Anterior cingulate cortex (tissue), 58 donors: ENCODE measurements at regions not wholly inside any gene's neighbourhood (a gene's known extent, or its start where the extent isn't known, plus 50 kb on each side); places are given as distances from the start of the nearest gene placed in this dataset.

Source experiments
- DNase-seq, 58 donors: peaks; one replicate each; lab custom pipeline; 2025; lab: John Stamatoyannopoulos, UW

DNA sequence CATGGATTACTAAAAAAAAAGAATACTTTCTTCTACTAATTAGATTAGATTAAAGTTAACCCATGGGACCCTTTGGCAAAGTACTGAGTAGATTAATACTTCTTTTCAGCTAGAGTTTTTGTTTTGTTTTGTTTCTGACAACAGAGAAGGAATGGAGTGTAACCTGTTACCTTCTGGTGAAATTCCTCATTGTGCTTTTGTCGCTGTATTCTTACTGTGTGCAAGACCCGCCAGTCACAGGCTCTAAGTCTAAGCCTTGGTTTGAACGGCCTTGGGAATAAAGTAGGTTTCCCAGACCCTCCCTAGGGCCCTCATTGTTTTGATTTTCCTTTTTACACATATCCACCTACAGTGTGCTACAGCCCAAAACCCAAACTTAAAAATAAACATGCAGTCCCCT, 171.1 kb upstream of the IL12A start:
- DNase-seq: no peak

DNA sequence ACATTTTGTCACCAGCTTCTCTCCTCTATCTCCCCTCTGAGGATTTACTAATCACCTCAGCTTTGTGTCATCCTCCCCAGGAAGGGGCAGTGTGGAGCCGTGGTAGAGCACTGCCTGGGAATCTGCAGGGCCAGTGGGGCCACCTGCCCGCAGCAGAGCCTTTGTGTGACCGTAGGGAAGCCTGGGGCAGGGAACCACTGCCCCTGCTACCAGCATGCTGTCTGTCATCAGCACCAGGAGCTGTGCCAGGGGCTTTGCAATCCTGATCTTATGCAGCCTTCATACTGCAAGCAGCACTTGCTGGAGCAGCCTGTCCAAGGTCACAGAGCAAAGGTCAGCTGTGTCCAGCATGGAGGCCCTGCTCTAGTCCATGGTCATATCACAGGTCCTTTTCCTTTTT, 170.2 kb upstream of the IL12A start:
- peak in 15 of 58 donors; percentile 8 to 62 (median 33) for DNase-seq

DNA sequence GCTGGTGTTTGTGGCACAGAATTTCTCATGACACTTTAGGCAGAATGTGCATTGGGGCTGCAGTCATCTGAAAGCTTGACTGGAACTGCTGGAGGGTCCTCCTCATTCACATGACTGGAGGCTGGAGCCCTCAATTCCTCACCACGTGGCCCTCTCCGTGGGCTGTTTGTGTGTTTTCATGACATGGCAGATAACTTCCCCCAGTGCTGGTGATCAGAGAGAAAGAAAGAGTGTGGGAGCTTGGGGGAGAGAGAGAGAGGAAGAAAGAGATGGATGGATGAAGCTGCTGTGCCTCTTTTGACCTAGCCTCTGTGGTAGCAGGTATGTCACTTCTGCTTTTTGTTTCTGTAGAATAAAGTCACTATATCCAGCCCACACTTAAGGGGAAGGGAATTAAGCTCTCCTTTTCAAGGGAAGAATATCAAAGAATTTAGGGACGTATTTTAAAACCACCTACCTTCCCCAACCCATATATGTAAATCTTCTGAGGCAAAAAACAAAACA, 169.6 kb upstream of the IL12A start:
- DNase-seq: no peak

DNA sequence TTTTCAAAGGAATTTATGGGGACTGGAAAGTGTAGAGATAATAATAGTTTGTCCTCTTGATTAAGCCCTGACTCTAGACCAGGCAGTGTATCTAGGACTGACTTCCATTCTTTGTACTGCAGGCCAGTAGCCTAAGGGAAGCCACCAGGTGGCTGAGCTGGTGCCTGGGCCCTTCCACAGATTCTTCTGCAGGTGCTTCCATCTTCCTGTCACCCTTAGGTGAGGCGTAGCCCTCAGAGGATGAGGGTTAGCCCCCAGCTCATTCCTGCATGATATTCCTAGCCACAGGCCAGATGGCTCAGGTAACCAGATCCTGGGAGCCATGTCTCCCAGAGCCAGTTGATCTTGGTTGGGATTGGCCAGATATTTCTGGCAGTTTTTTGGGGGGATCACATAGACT, 169.0 kb upstream of the IL12A start:
- no peak for DNase-seq

DNA sequence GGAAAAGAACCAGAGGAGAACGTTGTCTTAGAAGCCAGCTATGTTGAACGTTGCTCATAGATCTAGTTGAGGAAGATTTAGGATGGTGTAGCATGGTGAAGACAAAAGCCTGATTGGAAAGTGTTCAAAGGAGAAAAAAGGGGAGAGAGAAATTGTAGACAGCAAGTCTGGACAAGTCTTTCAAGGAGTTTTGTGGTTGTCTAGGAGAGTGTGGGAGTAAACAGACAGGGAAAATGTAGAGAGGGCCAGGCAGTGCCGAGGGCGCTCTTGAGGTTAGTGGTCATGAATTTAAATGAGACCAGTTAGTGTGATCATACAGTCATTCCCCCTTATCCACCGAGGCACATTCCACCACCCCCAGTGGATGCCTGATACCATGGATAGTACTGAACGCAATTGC, 167.5 kb upstream of the IL12A start:
- DNase-seq: no peak

DNA sequence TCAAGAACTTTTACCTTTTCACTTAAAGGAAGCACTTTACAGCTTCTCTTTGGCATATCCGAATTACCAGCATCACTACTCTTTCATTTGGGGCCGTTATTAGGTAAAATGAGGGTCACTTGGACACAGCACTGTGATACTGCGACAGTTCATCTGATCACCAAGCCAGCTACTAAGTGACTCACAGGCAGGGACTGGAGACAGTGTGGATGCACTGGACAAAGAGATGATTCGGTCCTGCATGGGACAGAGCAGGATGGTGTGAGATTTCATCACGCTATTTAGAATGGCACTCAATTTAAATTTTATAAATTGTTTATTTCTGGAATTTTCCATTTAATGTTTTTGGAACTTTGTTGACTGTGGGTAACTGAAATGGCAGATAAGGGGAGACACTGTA, 166.9 kb upstream of the IL12A start:
- peak in 2 of 58 donors; percentile 19 to 26 for DNase-seq

DNA sequence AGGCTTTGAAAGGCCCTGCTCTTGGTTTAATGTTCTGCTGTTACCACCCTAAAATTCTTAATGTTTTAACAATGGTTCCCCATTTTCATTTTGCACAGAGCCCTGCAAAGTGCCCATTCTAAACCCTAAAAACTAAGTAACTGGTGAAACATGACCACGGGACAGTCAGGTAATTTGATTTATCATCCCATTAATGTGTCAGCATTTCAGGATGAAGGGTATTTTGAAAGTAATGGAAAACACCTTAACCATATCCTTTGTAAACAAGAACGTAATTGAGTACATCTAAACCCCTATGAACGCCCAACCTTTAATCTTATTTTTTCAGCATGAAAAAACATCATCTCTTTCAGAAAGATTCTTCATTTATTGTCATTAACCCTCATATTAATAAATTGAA, 164.9 kb upstream of the IL12A start:
- no peak for DNase-seq

DNA sequence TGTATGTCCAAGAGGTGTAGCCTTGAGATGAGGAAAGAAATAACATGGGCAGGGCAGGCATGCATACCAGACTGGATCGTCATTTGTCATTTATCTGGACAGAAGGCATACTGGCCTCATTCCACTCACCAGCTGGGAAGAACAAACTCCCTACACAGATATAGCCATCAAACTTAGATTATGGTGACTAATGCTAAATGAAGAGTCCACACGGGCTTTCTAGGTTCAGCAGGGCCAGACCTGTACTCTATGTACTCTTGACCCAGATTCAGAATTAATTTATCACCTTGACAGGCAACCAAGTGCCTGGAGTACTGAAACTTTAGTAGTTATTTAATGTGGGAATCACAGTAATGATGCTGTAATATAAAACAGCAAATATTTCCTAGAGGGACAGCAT, 164.3 kb upstream of the IL12A start:
- DNase-seq: no peak

DNA sequence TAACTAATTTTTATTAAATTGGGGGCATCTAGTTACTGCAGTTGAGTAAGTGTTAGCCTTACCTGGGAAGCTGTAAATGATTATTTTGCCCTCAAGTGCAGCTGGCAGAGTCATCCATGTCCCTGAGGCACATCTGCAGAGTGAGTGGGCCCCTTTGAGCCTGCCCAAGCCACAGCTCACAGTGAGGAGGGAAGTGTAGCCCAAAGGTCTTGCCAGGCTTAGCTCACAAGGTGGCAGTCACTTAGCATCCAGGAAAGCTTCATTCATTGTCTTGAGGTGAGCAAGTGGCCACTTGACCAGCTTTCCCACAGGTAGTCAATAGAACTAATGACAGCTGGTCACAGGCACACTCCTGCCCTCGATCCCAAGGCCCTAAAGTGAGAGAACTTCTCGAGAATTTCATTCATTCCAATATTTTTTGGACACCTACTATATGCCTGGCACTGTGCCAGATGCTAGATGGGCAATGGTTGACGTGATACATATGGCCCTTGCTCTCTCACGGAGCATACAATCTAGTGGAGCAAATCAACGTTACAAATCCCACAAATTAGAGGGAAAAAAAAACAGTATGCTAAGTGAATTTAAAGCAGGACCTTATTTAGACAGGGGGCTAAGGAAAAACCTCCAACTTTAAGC, 163.3 kb upstream of the IL12A start:
- peak in 1 of 58 donors; percentile 33 for DNase-seq

DNA sequence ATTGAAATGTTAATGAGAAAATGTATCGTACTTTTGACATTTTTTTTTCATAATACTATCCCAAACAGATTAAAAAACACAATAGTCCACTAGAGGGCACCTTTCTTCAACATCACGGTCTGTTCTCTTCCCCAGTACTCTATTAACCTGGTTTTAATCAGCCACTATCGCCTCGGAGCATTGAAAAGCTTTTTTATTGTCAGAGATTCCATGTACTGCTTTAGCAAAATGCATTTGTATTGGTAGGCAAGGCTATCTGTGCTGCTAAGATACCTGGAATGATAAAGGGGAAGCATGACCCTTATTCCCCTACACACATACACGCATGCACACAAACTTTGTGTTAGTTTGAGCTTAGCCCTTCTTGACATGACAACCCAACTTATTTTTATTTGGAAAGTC, 160.1 kb upstream of the IL12A start:
- DNase-seq: peak in 1 of 58 donors; percentile 39

DNA sequence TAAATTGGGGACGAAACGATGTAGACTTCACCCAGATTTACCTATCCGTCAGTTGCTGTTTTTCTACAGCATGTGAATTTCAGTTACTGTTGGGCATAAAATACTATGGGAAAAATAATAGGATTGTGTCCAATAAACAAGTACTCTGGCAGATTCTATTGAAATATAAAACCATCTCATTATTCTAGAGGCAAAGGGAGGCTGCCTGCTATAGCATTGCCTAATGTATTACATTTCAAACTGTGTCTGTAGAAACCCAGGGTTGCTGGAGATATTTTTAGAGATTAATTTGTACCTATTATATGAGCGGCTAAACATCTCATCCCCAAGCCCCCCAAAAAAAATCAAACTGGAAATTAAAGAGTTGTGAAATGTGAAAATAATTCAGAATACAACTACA, 159.6 kb upstream of the IL12A start:
- no peak for DNase-seq

DNA sequence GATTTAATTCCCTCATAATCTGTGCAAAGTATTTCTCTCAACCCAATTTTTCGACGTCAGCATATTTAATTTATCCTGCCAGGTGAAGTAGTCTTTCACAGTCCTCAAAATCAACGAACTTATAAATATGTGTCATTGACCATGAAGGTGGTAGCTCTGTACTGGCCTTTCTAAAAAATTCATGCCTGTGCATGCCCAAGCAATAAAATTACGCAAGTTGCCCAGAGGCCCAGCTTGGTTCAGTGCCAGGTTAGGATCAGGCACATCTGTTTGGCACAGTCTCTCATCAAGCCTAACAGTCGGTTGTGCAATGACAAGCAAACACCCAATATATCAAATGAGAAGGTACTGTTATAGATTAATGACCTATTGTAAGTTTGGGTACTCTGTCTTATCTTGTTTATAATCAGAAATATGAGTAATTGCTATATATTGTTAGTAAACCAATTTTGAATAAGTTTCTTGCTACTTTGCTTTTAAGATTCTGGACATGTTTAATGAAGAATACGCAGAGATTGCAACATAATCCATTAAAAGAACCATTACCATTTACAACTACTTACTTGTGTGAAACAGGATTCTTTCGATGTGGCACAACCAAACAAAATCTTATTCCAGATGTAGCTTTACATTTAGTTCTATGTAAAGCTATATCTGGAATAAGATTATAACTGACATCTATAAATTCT, 159.0 kb upstream of the IL12A start:
- peak in 17 of 58 donors; percentile 15 to 74 (median 36) for DNase-seq

DNA sequence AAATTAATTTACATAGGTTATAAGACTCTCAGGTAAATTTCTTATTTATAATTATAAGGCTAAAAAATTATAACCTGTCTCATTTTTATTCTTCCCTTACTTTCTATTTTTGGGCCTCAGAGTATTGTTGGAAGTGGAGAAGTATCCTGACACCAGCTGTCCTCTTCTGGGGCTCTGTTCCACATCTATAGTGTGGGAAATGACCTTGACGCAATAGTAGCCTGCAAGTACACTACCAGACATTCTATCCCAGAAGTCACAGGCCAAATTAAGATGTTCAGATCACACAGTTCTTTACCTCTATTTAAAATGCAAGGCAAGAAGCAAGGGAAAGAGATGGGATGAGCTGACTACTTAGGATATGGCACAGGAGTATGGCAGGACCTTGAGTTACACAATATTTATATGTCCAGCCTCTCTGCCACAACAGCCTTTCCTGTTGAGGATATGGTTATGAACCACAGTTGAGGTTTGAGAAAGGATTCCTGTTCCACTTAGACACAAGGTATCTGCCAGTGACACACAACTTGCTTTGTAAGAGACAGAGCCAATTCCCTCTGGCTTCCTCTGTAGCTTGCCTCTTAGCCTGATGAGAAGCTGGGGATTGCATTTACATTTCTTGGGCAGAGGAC, 158.0 kb upstream of the IL12A start:
- no peak for DNase-seq

DNA sequence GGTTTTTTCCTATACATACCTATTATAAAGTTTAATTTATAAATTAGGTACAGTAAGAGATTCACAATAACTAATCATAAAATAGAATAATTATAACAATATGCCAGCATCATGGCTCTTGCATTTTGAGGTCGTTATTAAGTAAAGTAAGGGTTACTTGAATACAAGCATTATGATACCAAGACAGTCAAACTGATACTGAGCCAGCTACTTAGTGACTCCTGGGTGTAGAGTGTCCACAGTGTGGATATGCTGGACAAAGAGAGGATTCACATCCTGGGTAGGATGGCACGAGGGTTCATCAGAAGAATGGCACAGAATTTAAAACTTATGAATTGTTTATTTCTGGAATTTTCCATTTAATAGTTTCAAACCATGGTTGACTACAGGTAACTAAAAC, 157.2 kb upstream of the IL12A start:
- DNase-seq: no peak

DNA sequence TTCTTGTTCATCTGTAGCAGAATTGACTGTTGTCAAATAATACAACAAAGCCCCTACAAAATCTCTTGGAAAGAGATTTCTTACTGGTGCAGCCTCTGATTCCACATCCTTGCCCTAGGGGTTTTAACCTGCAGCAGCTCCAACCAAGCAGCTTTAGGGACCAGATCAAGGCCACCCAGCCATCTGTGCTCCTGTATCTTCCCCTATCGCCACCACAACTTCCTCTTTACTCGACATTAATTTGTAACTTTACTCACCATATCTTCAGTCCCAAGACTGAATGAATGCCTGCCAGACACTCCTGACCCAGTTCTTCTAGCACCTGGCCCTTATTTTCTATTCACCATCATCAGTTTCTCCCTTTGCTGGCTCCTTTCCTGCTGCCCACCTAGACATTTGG, 156.6 kb upstream of the IL12A start:
- no peak for DNase-seq

DNA sequence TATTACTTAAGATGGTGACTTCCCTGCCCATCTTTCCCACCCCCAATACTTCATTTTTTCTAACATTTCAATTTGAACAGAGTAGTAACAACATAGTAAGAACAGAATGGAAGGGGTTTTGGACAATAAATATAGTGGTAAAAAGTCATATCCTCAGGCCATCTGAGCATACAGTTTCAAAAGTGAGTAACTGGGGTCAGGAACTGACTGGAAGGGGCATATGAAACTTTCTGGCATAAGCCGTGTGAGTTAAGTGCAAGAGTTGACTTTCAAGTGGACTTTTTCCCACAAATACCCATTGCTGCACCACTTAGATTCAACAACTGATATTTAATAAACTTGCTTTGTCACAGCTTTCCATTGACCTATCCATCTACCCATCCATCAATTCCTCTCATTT, 153.5 kb upstream of the IL12A start:
- no peak for DNase-seq

DNA sequence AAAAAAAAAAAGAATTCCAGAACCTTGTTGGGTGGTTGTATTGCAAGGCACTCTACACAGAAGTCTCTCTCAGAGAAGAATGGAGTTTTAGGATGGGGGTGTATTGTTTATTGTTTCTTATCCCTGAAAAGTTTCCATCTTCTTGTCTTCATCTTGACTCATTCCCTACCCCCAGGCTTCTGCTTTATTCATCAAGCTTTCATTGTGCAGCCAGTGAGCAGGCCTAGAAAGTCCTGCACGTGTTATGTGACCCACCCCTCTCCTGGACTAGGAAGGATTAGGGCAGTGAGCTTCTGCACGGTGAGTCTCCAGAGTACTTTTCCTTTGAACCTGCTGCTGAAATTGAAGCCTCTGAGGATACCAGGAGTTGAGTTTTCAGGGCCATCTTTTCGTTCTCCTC, 150.9 kb upstream of the IL12A start:
- no peak for DNase-seq

DNA sequence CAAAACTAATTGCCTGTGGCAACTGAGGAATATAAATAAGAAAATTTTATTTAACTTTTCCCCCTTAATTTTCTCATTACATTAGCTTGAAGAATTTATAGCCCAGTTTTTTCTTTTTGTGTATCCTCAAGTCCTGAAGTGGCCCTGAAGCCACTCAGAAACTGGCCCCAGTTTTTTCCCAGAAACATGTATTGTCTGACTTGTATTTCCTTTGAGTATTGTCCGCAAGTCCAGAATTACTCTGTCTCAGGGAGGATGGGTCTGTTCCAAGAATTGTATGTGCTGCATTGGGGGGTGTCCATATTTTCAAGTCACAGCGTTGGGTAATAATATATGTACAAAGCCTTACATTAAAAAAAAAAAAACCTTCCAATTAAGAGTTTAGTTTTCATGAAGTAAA, 149.7 kb upstream of the IL12A start:
- no peak for DNase-seq

DNA sequence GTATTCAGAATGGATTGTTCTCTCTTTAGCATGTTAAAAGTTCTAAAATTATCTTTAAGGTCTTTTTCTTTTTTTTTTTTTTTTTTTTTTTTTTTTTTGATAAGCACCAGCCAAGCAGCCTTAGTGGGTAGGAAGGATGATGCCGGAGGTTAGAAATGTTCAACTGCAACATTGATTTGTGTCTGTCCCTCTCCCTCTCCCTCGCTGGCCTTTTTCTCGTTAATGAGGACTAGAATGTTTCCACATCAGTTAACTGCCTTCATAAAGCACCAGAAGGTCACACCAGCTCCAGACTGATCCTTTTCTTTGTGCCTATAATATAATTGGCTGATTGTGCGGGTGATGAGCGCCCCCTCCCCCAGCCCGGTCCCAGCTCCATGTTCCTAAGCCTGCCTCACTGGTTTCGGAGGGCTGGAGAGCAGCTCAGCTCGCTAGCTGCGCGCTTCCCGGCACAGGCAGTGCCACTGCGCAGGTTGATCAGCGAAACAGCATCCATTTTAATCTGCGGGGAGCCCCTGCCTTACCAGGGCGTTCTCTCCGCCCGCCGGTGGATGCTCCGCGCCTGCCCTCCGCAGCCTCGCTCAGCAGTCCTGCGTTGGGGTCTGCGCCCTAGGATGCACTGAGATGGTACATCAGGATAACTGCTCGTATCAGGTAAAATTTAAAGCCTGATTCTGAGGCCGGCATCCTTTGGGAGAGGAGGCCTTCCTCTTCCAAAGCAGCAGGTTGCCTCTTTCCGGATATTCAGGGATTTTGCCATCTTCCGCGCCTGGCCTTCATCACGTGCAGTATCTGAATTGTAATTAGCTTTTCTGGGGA, 148.9 kb upstream of the IL12A start, which contains the start of gene SCHIP1:
Gene SCHIP1, plus strand, starts transcription at position 301 of the 819 bp plus-strand sequence.
- peak in 57 of 58 donors; percentile 36 to 92 (median 83) for DNase-seq

DNA sequence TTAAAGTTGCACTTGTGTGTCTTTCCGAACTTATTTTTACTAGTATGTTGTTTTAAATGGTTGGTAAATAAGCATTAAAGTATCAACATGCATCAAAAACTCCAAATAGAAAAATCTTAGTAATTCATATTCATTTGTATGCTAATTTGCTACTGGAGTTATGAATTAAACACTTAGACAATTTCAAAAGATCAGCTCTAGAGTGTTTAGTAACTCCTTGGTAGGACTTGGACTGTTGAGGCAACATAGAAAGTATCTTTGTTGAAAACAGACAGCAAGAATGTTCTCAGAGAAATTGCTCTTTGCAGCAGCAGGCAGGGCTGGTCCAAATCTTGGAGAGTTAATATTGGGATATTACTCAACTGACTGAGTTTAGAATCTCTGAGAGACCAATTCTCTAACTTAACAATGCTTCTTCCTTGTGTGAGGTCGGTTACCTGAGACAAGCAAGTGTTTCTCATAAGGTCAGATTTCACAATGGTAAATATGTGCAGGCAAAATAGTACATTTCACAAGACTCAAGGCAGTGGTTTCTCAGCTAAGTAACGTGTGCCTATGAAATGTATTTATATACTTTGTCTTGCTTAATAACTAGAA, 147.8 kb upstream of the IL12A start:
- peak in 1 of 58 donors; percentile 60 for DNase-seq
